ENCODE measurements at regions not wholly inside any gene's neighbourhood (a gene's known extent, or its start where the extent isn't known, plus 50 kb on each side); places are given as distances from the start of the nearest gene placed in this dataset.

GRCh38 chr3:59440285-59441028 is 390.6 kb upstream of the CFAP20DC start:
- Histone ChIP-seq H3K9me3 (no peaks in the 10 kb centered on the region), H3K36me3 (no peaks in the 10 kb centered on the region), H3K27me3 (no peaks in the 10 kb centered on the region), H3K27ac (no peak overlapping the region), H3K4me1 (no peaks in the 10 kb centered on the region), H3K4me3 (no peak overlapping the region)
- no peak for DNase-seq (ENCODE audit: low spot score in 2 of 2)
- TF ChIP-seq POLR2AphosphoS5 (IDR thresholded peaks at IDR 0.05) (no peak), CTCF (IDR thresholded peaks at IDR 0.05) (no peak), POLR2A (IDR thresholded peaks at IDR 0.05) (no peak), EP300 (IDR thresholded peaks at IDR 0.05) (no peak)
- 67% methylated on average over 5 of the region's 5 CpGs for WGBS

GRCh38 chr3:59438492-59438891 is 388.7 kb upstream of the CFAP20DC start:
- no peak for DNase-seq (ENCODE audit: low spot score in 2 of 2)
- Histone ChIP-seq H3K36me3 (no peaks in the 10 kb centered on the region), H3K4me3 (no peak overlapping the region), H3K27ac (no peak overlapping the region), H3K27me3 (no peaks in the 10 kb centered on the region), H3K9me3 (no peaks in the 10 kb centered on the region), H3K4me1 (no peaks in the 10 kb centered on the region)
- WGBS: 87% methylated on average over 5 of the region's 5 CpGs
- TF ChIP-seq POLR2A (IDR thresholded peaks at IDR 0.05) (no peak), EP300 (IDR thresholded peaks at IDR 0.05) (no peak), POLR2AphosphoS5 (IDR thresholded peaks at IDR 0.05) (no peak), CTCF (IDR thresholded peaks at IDR 0.05) (no peak)

GRCh38 chr3:59436164-59436958 is 386.5 kb upstream of the CFAP20DC start:
- no peaks in the 10 kb centered on the region for H3K4me1 ChIP-seq
- no peak overlapping the region for H3K4me3 ChIP-seq
- H3K27ac ChIP-seq: no peak overlapping the region
- WGBS: 39% methylated on average over 2 of the region's 2 CpGs
- no peaks in the 10 kb centered on the region for H3K27me3 ChIP-seq
- no peaks in the 10 kb centered on the region for H3K9me3 ChIP-seq
- no peak for DNase-seq (ENCODE audit: low spot score in 2 of 2)
- H3K36me3 ChIP-seq: no peaks in the 10 kb centered on the region
- TF ChIP-seq EP300 (IDR thresholded peaks at IDR 0.05): no peak
- TF ChIP-seq POLR2A (IDR thresholded peaks at IDR 0.05): no peak
- no peak for TF ChIP-seq CTCF (IDR thresholded peaks at IDR 0.05)
- no peak for TF ChIP-seq POLR2AphosphoS5 (IDR thresholded peaks at IDR 0.05)

- Histone ChIP-seq H3K4me3 (no peak overlapping the region), H3K36me3 (no peaks in the 10 kb centered on the region), H3K27me3 (no peaks in the 10 kb centered on the region), H3K4me1 (no peaks in the 10 kb centered on the region), H3K9me3 (no peaks in the 10 kb centered on the region), H3K27ac (no peak overlapping the region)
- no peak for DNase-seq (ENCODE audit: low spot score in 2 of 2)
- 80% methylated on average over 4 of the region's 4 CpGs for WGBS
- TF ChIP-seq EP300 (IDR thresholded peaks at IDR 0.05) (no peak), POLR2A (IDR thresholded peaks at IDR 0.05) (no peak), POLR2AphosphoS5 (IDR thresholded peaks at IDR 0.05) (no peak)
Observed at GRCh38 chr3:59433546-59433945, 383.7 kb upstream of the CFAP20DC start.

GRCh38 chr3:59432665-59433064 is 382.8 kb upstream of the CFAP20DC start:
- Histone ChIP-seq H3K4me1 (no peaks in the 10 kb centered on the region), H3K36me3 (no peaks in the 10 kb centered on the region), H3K27ac (no peak overlapping the region), H3K27me3 (no peaks in the 10 kb centered on the region), H3K4me3 (no peak overlapping the region), H3K9me3 (no peaks in the 10 kb centered on the region)
- WGBS: 65% methylated on average over 6 of the region's 6 CpGs
- DNase-seq (ENCODE audit: low spot score in 2 of 2): no peak
- TF ChIP-seq POLR2AphosphoS5 (IDR thresholded peaks at IDR 0.05): no peak
- TF ChIP-seq EP300 (IDR thresholded peaks at IDR 0.05): no peak
- no peak for TF ChIP-seq CTCF (IDR thresholded peaks at IDR 0.05)
- TF ChIP-seq POLR2A (IDR thresholded peaks at IDR 0.05): no peak
